Cardiac muscle cell (in vitro differentiated cells and primary cell): ENCODE measurements at regions not wholly inside any gene's neighbourhood (a gene's known extent, or its start where the extent isn't known, plus 50 kb on each side); places are given as distances from the start of the nearest gene placed in this dataset.

Experiments used
- DNase-seq, 2 donors: peaks; one replicate each; pipeline versions ENCODE4 v3.0.0 to v3.0.0-alpha.2; 2010 to 2017; ENCODE audit warnings: low read depth in 1 of 2, low spot score in 1 of 2
- H3K27ac ChIP-seq: fragments of 200-600 bp; sonication (generic); 2 replicates; pipeline ENCODE4 v1.5.1; 2016
- H3K27me3 ChIP-seq: fragments of 200-600 bp; sonication (generic); 2 replicates; pipeline ENCODE4 v1.6.0; 2016; ENCODE audit warnings: control low read depth
- H3K36me3 ChIP-seq: fragments of 200-600 bp; sonication (generic); 2 replicates; pipeline ENCODE4 v1.5.1; 2016; ENCODE audit warnings: control low read depth
- H3K4me1 ChIP-seq: fragments of 200-600 bp; sonication (generic); 2 replicates; pipeline ENCODE4 v1.8.1; 2017; ENCODE audit warnings: low read depth, mild to moderate bottlenecking, mixed run types
- H3K4me3 ChIP-seq: fragments of 200-600 bp; sonication (generic); 2 replicates; pipeline ENCODE4 v1.5.1; 2016; ENCODE audit warnings: mild to moderate bottlenecking
- H3K9me3 ChIP-seq: fragments of 200-600 bp; sonication (generic); 2 replicates; pipeline ENCODE4 v1.5.1; 2017; ENCODE audit warnings: low read depth, mild to moderate bottlenecking, control low read depth
- TF ChIP-seq, protein P1 (sequence below): IDR thresholded peaks from 2 replicates; pipeline ENCODE4 v1.5.1; 2012; ENCODE audit warnings: low read depth, mild to moderate bottlenecking, low read length

DNA sequence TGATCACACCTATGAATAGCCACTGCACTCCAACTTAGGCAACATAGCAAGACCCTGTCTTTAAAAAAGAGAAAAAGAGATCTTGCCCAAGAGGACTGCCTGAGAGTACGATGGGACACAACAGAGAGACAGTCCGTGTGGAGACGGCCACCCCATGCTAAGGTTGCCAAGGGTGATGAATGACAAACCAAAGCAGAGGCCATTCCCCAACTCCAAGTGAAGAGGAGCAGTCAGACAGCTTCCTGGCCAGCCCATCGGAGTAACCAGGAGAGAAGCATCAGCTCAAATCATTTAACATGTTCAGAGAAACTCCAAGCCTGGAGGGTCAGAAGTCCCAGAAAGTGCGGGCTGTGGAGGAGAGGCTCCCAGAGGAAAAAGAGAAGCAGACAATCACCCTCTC, 63.9 kb upstream of the SUB1 start:
- Histone ChIP-seq H3K9me3 (no peaks in the 10 kb centered on the region), H3K36me3 (no peaks in the 10 kb centered on the region), H3K4me1 (no peaks in the 10 kb centered on the region), H3K4me3 (no peak overlapping the region), H3K27me3 (no peaks in the 10 kb centered on the region), H3K27ac (no peak overlapping the region)
- no peak for DNase-seq
- TF ChIP-seq, protein P1, sequence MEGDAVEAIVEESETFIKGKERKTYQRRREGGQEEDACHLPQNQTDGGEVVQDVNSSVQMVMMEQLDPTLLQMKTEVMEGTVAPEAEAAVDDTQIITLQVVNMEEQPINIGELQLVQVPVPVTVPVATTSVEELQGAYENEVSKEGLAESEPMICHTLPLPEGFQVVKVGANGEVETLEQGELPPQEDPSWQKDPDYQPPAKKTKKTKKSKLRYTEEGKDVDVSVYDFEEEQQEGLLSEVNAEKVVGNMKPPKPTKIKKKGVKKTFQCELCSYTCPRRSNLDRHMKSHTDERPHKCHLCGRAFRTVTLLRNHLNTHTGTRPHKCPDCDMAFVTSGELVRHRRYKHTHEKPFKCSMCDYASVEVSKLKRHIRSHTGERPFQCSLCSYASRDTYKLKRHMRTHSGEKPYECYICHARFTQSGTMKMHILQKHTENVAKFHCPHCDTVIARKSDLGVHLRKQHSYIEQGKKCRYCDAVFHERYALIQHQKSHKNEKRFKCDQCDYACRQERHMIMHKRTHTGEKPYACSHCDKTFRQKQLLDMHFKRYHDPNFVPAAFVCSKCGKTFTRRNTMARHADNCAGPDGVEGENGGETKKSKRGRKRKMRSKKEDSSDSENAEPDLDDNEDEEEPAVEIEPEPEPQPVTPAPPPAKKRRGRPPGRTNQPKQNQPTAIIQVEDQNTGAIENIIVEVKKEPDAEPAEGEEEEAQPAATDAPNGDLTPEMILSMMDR, result no peak

DNA sequence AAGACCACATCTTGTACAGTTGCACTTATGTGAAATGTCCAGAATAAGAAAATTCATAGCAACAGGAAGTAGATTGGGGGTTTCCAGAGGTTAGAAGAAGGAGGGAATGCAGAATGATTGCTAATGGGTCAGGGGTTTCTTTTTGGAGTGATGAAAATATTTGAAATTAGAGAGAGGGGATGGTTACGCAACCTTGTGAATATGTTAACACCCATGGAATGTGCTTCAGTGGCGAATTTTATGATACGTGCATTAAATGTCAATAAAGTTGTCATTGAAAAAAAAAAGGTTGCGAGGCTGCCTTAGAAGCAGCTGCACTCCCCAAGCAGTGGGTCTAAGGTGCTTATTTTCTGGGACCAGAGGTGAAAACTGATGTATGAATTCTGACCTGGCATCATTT, 64.4 kb upstream of the SUB1 start:
- no peak for DNase-seq
- Histone ChIP-seq H3K4me1 (no peaks in the 10 kb centered on the region), H3K4me3 (no peak overlapping the region), H3K27ac (no peak overlapping the region), H3K27me3 (no peaks in the 10 kb centered on the region), H3K9me3 (no peaks in the 10 kb centered on the region), H3K36me3 (no peaks in the 10 kb centered on the region)
- TF ChIP-seq, protein P1, result no peak

DNA sequence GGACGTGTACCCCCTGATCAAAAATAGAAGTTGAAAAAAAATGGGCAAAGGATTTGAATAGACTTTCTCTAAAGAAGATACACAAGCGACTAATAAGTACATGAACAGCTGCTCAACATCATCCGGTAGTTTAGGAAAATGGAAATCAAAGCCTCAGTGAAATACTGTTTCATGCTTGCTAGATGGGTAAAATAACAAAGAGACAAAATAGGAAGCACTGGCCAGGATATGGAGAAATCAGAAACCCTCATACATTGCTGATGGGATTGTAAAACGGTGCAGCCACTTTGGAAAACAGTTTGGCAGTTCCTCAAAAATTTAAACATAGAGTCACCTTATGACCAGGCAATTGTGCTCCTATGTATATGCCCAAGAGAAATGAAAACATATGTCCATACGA, 65.0 kb upstream of the SUB1 start:
- no peak for DNase-seq
- Histone ChIP-seq H3K9me3 (no peaks in the 10 kb centered on the region), H3K27me3 (no peaks in the 10 kb centered on the region), H3K27ac (no peak overlapping the region), H3K4me1 (no peaks in the 10 kb centered on the region), H3K4me3 (no peak overlapping the region), H3K36me3 (no peaks in the 10 kb centered on the region)
- TF ChIP-seq, protein P1, result no peak

DNA sequence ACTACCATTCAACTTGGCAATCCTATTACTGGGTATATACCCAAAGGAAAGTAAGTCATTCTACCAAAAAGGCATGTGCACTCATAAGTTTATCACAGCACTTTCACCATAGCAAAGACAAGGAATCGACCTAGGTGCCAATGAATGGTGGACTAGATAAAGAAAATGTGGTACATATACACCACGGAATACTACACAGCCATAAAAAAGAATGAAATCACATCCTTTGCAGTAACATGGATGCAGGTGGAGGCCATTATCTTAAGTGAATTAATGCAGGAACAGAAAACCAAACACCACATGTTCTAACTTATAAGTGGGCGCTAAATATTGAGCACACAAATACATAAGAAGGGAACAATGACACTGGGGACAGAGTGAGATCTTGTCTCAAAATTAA, 65.8 kb upstream of the SUB1 start:
- Histone ChIP-seq H3K27me3 (no peaks in the 10 kb centered on the region), H3K36me3 (no peaks in the 10 kb centered on the region), H3K4me3 (no peak overlapping the region), H3K4me1 (no peaks in the 10 kb centered on the region), H3K27ac (no peak overlapping the region), H3K9me3 (no peaks in the 10 kb centered on the region)
- TF ChIP-seq, protein P1, result no peak
- no peak for DNase-seq

DNA sequence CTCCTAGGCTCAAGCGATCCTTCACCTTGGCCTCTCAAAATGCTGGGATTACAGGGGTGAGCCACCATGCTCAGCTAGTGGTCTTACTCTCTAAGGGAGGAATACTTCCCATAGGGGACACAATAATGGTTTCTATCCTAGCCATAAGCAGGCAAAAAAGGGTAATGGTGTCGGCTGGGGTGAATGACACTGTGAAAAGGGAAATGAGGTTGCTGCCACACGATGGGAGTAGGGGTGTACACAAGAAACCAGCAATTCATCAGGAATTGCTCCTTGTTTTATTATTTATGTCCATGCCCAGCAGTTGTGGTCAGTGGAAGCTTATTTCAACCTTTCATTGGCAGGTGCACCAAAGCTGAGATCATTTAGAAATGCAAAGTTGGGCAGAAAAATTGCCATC, 70.3 kb upstream of the ZFR start:
- Histone ChIP-seq H3K4me1 (no peaks in the 10 kb centered on the region), H3K9me3 (no peaks in the 10 kb centered on the region), H3K27me3 (no peaks in the 10 kb centered on the region), H3K36me3 (no peaks in the 10 kb centered on the region), H3K4me3 (no peak overlapping the region), H3K27ac (no peak overlapping the region)
- TF ChIP-seq, protein P1, result no peak
- no peak for DNase-seq

DNA sequence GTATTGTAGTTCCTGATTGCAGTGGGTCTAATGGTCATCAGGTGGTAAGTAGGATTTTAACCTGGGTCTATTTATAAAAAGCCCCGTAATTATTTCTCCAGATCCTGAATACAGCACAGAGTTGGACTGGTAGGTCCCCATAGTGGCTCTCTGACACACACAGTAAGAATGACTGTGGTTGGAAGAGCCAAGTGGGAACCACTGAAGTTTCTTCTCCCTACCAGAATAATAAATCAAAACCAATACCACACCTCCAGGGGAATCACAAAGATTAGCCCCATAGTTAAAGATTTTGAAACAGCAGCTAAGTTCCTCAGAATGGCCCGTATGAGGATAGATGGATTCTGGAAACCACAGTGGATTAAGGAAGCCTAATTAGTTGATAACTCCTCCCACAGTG, 68.4 kb upstream of the ZFR start:
- no peaks in the 10 kb centered on the region for H3K27me3 ChIP-seq
- no peaks in the 10 kb centered on the region for H3K4me1 ChIP-seq
- H3K9me3 ChIP-seq, result no peaks in the 10 kb centered on the region
- no peak overlapping the region for H3K4me3 ChIP-seq
- no peaks in the 10 kb centered on the region for H3K36me3 ChIP-seq
- no peak overlapping the region for H3K27ac ChIP-seq
- no peak for DNase-seq
- TF ChIP-seq, protein P1, result no peak
